ENCODE measurements at regions not wholly inside any gene's neighbourhood (a gene's known extent, or its start where the extent isn't known, plus 50 kb on each side); places are given as distances from the start of the nearest gene placed in this dataset.

GRCh38 chr14:104302794-104303405, 164.5 kb downstream of the KIF26A start:
- no peak overlapping the region for H3K4me3 ChIP-seq (ENCODE audit: low read length)
- no peak for DNase-seq (ENCODE audit: low read depth)
- TF ChIP-seq CTCF (IDR thresholded peaks at IDR 0.05; ENCODE audit: insufficient read depth, low read depth, low read length, missing control alignments) = no peak

- H3K4me3 ChIP-seq (ENCODE audit: low read length) = no peak overlapping the region
- DNase-seq (ENCODE audit: low read depth) = no peak
- TF ChIP-seq CTCF (IDR thresholded peaks at IDR 0.05; ENCODE audit: insufficient read depth, low read depth, low read length, missing control alignments) = no peak
Observed at GRCh38 chr14:104303705-104304425, 165.5 kb downstream of the KIF26A start.

- no peak for DNase-seq (ENCODE audit: low read depth)
- H3K4me3 ChIP-seq (ENCODE audit: low read length) = no peak overlapping the region
- TF ChIP-seq CTCF (IDR thresholded peaks at IDR 0.05; ENCODE audit: insufficient read depth, low read depth, low read length, missing control alignments) = no peak
Observed at GRCh38 chr14:104304451-104305351, 166.3 kb downstream of the KIF26A start.

GRCh38 chr14:104305511-104306449, 167.4 kb downstream of the KIF26A start:
- H3K4me3 ChIP-seq (ENCODE audit: low read length) = no peak overlapping the region
- TF ChIP-seq CTCF (IDR thresholded peaks at IDR 0.05; ENCODE audit: insufficient read depth, low read depth, low read length, missing control alignments) = no peak
- no peak for DNase-seq (ENCODE audit: low read depth)

DNA sequence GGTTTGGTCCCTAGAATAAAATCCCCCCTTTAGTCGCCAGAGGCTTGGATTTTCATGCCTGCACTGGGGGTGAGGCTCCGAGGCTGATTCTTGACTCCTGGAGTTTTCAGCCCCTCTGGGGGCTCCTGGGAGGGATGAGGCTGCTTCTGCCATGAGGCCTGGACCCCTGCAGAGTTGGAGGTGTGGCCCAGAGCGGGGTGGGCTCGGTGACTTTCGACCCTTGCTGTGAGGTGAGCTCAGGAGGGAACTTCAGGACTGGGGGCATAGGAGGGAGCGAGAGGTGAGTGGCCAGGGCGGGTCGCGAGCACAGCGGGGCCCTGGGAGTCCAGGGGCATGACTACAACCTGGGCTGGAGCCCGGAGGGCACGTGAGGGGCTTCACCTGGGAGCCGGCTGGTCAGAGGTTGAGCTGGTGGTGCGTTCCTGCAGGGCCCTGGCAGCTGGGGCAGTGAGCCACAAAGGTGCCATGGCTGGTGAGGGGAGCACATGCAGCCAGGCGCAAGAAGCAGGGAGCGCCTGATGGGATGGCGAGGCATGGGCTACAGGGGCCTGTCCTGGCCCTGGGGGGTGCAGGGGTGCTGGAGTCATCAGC, 168.2 kb downstream of the KIF26A start:
- no peak for TF ChIP-seq CTCF (IDR thresholded peaks at IDR 0.05; ENCODE audit: insufficient read depth, low read depth, low read length, missing control alignments)
- no peak for DNase-seq (ENCODE audit: low read depth)
- no peak overlapping the region for H3K4me3 ChIP-seq (ENCODE audit: low read length)

GRCh38 chr14:104307246-104307626, 168.8 kb downstream of the KIF26A start:
- no peak for DNase-seq (ENCODE audit: low read depth)
- no peak overlapping the region for H3K4me3 ChIP-seq (ENCODE audit: low read length)

More at GRCh38 chr14:104307246-104307626, 168.8 kb downstream of the KIF26A start:
- no peak for TF ChIP-seq CTCF (IDR thresholded peaks at IDR 0.05; ENCODE audit: insufficient read depth, low read depth, low read length, missing control alignments)
